DMS153 treated with DMSO at 0.1 percent for 48 hours (cell line): ENCODE measurements at regions not wholly inside any gene's neighbourhood (a gene's known extent, or its start where the extent isn't known, plus 50 kb on each side); places are given as distances from the start of the nearest gene placed in this dataset.
"Not testable (repeated sequence)": the region's sequence is repeated elsewhere in the genome, so short reads cannot be mapped to it uniquely, and the experiment has no call there.

Source experiments
- DNase-seq: peaks from one replicate; lab custom pipeline; 2025; ENCODE audit not compliant: unreplicated experiment; lab: John Stamatoyannopoulos, UW

DNA sequence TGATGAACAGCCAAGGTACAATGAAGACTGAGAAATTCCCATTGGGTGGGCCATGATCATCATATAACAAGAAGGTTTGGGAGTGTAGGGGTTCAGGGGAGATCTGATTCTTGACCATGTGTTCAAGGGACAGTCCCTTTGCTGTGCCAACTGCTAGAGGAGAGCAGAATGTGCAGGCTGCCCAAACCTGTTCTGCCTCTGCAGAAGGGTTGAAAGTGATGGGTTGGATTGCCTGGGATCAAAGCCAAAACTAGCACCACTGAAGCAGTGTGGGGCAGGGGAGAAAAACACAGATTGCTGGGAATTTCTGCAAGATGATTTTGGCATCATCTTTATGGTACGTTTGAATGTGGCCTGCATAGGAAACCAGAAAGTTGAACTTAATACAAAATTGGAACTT lies 303.9 kb downstream of the OTUD1 start:
- no peak for DNase-seq

DNA sequence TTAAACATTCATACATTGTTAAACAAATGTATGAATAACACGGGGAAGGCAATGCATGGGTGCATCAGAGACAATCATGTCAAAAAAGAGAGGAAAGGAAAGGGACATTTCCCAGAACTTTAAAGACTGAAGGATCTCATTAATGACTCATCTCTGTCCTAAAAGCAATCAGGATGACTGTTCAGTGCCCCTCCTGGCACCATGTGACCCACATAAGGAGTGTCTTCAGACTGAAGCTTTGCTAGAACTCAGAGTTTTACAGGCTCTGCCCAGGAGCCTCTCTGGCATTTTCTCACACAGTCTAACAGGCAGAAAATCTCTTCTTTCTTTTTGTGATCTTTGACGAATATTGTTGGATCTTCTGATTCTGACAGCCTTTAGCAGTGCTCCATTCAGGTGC lies 315.3 kb downstream of the OTUD1 start:
- DNase-seq, result no peak

DNA sequence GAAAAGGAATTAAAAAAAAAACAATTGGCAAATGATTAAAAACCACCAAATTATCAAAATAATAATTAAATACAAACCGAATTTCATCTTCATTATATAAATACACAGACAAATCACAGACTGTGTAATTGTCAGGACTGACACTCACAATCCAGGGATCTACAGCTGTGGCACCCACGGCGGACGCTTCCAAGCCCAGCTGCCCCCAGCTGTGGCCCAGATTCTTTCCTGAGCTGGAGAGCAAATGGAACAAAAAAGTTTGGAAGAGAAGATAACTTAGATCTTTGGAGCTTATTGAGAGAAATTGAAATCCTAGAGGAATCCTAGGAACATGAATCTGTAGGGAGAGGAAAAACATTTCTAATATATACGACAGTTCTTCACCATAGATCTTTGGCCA lies 316.1 kb downstream of the OTUD1 start:
- no peak for DNase-seq

DNA sequence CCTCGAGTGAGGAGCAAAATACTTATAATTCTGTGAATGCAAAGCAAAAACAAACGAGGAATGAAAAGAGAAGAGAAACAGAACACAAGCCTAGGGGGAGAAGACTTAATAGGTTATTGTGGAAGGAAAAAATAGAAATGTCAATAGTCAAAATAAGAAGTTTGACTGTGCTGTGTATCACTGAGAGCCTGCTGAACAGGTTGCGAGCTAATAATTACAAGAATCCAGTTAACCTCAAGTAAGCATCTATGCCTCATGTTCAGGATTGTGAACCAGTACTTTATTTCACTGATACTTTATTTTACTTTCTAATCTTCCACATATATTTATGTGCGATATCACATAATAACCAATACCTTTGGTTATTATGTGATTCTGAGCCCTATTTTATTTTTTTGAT lies 316.7 kb downstream of the OTUD1 start:
- no peak for DNase-seq

DNA sequence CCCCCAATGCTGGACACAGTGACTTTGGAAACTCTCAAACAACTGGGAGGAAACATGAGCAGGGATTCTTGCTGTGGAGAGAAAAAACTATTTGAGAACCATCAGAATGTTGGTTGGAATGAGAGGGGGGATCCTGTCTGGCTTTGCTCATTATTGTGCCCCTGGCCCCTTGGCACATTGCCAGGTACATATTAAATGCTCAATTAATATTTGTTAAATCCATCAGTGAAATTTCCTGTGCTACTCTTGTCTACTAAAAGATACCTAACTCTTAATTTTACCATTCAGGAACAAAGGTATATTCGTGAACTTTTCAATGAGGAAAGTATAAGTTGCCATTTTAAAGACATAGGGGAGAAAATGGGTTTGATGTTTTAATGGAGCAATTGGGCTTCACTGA lies 329.4 kb downstream of the OTUD1 start:
- no peak for DNase-seq

DNA sequence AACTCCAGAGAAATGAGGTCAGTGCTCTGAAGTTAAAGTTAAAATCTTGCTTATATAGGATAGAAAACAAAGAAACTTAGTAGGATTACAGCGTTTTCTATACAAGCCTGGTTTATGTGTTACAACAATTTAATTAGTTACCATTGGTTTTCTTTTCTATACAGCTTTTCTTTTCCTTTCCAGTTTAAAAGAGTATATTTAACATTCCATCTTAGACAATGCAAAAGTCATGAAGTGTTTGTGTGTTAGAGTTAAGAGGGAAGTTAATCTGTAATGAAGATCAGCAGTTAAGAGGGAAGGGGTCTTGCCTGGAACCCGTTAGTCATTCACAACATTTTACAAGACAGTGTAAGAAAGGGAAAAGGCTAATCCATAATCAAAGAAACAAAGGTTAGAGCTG lies 338.3 kb downstream of the OTUD1 start:
- DNase-seq, result no peak

DNA sequence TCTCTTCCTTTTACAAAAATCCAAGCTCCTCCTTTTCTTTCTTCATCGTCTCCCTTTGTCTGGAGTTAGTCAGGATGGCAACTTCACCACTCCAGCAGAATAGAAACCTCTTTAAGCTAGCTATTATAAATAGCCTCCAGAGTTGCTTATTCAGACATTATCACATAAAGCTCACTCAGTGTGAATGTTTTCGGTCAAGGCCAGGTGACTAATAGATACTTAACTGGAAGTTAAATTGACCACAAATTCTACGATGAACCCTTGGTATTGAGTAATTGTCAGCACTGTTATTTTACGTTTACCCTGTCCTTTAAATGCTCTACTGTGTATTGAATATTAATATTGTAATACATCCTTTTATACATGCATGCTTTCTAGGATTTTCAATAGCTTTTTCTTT lies 340.4 kb downstream of the OTUD1 start:
- DNase-seq, result no peak

DNA sequence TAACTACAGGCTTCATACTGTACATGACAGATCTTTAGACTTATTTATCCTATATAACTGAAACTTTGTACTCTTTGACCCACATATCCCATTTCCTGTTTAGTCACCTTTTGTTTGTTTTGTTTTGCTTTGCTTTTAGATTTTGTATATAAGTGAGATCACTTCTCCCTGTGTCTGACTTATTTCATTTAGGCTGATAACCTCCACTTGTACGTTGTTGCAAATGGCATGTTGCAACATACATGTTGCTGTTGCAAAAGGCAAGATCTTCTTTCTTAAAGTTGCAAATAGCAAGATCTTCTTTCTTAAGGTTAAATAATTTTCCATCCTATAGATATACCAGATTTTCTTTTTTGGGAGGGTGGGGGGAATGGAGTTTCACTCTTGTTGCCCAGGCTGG lies 341.5 kb downstream of the OTUD1 start:
- DNase-seq, result no peak

DNA sequence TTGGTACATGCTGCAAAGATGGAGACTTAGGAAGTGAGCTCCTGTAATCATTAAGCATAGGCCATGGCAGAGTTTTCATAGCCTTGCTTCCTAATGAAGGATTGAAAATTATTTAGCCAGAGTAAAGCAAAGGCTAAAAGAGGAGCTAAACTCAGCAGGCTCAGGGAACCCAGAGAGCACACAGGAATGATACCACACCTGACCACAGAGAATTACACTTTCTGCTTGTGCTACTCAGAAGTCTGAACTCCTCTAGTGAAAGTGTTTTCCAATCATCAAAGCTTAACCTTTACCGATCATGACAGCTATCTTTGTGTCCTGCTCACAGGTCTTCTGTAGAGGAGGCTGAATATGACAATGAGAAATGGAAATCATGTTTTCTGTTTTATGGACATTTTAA lies 347.7 kb downstream of the OTUD1 start:
- no peak for DNase-seq

DNA sequence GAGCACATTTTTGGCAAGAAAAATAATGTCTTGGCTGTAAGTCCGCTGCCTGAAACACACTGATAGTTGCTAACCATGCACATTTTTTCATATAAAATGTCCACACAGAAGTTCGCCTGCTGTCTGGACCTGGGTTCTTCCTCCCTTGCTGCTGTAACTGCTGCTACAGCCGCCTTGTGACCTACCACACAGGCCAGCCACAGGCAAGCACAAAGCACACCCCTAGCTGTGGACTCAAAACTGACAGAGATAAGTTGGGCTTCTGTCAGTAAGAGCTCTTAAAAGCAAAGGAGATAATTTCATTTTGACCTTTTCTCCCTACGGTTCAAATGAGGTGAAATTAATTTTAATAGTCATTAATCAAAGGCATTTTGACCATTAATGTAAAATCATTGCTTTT lies 354.7 kb downstream of the OTUD1 start:
- no peak for DNase-seq

DNA sequence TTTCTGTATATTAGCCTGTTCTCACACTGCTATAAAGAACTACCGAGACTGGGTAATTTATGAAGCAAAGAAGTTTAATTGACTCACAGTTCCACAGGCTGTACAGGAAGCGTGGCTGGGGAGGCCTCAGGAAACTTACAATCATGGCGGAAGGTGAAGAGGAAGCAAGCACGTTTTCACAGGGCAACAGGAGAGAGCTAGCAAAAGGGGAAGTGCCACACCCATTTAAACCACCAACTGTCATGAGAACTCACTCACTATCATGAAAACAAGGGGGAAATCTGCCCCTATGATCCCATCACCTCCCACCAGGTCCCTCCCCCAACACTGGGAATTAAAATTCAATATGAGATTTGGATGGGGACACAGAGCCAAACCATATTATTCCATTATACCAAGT lies 358.6 kb downstream of the OTUD1 start:
- not testable (repeated sequence) for DNase-seq

DNA sequence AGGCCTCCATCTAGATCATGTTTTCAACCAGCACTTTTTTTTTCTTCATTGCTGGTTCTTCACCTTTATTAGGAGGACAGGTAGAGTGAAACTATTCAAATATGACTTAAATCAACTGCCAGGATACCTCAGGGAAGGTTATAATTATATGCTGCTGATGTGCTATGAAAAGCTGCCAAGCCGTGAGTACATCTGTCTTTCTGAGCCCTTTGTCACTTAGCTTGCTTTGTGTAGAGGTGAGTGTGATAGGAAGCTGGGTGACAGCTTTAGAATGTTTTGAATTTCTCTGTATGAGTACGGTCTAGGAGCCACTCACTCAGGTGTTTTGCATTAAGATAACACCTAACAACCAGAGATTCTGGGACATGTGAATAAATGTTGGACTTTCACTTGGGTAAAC lies 365.2 kb downstream of the OTUD1 start:
- no peak for DNase-seq

DNA sequence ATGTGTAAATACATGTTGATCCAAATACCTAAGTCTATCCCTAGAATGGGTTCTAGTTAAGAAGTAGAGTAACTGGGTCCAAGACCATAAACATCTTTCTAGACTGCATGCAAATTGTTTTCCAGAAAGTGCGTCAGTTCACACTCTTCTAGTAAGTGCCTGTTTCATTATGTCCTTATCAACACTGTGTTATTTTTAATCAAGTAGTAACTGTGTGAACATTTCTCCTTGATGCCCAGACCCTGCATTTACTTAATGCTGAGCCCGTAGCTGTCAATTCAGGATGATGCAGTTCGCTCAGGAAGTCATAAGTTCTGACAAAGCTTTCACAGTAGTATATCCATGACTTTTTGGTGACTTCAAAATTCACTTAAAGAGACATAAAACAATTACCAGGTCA lies 374.8 kb downstream of the OTUD1 start:
- no peak for DNase-seq

DNA sequence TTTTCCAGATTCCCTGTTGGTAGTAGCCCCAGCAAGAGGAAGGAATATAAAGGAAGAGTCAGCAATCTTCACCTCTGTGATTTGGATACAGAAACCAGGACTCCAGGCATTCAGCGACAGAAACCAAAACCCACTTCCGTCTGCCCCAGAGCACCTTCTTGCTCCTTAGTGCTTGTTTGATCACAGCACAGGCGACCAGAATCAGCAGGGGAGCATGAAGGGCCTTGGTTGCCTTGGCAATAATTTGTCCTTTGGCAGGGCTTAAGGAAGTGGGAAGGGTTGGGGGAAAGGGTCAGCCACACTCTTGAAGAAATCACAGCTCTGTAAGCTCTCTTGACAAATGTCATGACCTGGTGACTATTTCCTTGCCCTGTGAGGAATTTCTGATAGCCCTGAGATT lies 379.6 kb downstream of the OTUD1 start:
- DNase-seq, result no peak

DNA sequence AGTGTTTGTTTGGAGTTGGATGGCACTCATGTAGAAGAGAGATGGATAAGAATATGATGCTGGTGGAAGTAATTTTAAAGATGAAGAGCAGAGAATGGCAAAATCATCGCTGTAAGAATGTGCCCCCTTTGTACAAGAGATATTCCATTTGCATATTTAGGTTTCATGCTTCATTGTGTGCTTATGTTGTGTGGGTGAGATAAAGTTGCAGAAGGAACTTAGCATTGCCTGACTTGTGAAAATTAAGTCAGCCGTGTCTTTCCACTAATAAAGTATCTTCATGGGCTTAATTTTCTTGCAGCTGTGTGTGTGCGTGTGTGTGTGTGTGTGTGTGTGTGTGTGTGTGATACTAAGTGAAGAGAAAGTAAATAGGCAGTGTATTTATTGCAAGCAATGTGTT lies 381.9 kb downstream of the OTUD1 start:
- DNase-seq, result no peak

DNA sequence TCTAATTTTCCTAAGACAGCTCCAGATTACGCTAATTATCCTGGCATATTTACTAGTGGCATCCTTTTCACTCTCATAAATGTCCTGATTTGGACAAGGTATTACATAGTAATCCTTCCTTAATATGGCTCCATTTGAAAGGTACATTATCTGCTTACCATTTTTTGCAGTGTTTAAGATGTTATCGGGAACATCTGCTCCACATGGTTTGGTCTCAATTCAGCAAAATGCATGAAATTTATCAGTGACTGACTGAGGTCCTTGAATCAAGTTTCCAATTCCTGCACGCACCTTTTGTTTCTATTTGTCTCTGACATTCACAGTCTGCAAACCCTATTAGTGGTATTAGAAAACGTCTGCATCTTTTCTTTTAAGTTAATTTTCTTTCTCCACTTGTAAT lies 384.1 kb upstream of the KIAA1217 start:
- no peak for DNase-seq

DNA sequence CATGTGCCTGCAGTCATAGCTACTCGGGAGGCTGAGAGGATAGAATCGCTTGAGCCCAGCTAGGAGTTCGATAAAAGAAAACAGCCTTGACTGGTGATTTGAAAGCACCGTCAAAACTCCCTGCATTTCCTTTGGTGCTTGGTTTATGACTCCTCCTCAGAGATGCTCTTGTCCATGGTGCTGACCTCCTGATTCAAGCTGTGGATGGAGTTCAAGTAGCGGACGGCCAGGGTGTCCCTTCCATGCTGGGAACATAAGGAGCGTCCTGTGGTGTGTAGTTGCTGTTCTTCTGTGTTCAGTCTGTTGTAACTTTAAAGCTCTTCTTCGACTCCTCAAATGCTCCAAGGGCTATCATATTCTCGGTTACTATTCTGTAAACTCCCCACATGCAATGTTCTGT lies 382.5 kb upstream of the KIAA1217 start:
- no peak for DNase-seq

DNA sequence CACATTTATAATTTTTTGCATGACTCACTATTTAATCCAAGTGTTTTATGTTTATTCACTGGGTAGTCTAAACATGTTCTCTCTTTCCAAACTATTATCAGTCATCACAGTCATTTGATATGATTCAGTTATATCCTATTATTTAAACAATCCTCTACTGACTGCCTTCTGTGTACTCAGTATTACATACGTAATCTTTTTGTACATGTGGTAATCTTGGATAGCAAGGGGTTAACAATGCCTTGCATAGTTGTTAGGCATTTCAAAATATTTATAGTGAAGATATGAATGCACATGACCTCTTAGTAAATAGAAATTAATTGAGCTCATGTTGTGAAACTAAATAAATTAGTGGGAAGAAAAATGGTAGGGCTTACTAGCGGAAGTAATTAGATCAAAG lies 379.4 kb upstream of the KIAA1217 start:
- DNase-seq, result no peak

DNA sequence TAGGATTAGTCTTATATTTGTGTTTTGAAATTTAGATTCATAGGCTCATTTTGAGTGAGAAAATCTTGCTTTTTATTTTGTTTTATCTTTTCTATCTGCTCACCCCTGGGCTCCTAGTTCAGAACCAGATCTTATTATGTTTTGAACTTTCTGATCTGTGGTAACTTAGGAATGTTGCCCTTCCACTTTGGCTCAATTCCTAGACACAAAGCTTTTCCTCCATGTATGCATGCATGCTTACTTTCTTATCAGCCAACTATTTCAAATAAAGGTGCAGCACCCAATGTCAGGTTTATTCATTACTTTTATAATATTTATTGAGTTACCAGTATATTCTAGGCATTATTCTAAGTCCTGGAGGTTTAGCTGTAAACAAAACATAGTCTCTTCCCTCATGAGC lies 374.8 kb upstream of the KIAA1217 start:
- DNase-seq, result no peak

DNA sequence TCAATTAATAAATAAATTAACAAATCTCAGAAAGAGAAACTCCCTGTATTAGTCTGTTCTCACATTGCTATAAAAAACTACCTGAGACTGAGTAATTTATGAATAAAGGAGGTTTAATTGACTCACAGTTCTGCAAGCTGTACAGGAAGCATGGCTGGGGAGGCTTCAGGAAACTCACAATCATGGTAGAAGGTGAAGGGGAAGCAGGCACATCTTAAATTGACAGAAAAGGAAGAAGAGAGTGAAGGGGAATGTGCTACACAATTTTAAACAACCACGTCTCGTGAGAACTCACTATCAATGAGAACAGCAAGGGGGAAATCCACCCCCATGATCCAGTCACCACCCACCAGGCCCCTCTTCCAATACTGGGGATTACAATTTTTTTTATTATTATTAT lies 358.3 kb upstream of the KIAA1217 start:
- no peak for DNase-seq

DNA sequence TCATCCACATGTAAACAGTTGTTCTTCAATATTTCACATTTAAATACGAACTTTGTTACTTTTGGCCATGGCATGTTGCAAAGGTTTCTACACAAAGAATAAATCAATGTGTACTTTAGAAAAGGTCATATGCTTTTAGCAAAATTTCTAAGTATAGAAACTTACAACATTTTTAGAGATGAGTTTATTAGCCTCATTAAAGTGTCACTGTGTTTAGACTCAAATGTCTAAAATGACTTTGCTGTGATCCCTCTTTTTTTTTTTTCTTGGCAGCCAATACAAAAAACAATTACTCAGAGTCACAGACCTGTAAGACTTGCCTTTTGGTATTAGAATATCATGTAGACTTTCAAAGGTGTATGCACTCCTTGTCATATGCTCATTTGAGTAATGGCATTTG lies 349.3 kb upstream of the KIAA1217 start:
- no peak for DNase-seq

DNA sequence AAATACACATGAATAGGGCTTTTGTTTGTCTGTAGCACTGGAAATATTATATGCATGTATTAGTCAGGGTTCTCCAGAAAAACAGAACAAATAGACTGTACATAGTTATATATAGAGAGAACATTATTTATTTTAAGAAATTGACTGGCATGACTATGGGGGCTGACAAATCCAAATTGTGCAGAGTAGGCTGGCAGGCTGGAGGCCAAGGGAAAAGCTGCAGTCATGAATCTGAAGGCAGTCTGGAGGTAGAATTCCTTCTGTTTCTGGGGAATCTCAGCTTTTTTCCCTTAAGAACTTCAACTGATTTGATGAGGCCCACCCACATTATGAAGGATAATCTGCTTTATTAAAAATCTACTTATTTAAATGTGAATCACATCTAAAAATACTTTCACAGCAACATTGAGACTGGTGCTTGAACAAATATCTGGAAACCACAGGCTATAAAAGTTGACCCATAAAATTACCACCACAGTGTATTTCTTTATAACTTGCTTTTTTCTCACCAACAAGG lies 344.2 kb upstream of the KIAA1217 start:
- DNase-seq, result no peak

DNA sequence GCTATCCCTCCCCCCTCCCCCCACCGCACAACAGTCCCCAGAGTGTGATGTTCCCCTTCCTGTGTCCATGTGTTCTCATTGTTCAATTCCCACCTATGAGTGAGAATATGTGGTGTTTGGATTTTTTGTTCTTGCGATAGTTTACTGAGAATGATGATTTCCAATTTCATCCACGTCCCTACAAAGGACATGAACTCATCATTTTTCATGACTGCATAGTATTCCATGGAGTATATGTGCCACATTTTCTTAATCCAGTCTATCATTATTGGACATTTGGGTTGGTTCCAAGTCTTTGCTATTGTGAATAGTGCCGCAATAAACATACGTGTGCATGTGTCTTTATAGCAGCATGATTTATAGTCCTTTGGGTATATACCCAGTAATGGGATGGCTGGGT lies 342.0 kb upstream of the KIAA1217 start:
- DNase-seq, result not testable (repeated sequence)

DNA sequence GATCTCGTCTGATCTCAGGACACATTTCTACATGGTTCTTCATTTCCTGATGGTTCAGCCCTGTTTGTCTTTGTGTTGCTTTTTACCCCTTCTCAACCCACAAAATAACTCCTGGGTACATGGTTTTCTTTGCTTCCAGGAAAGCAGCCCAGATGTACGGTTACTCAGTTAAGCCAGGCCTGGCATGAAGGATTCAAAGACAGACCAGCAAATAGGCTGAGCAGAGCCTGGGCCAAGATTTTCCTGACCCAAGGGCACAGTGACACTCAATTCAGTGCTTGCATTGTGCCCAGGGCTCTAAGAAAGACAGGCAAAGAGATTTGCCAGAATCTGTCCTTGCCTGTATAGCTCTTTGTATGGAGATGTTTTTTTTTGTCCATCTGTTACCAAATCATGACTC lies 340.8 kb upstream of the KIAA1217 start:
- DNase-seq, result no peak
